DMS79 (cell line): ENCODE measurements at regions not wholly inside any gene's neighbourhood (a gene's known extent, or its start where the extent isn't known, plus 50 kb on each side); places are given as distances from the start of the nearest gene placed in this dataset.
"Not testable (repeated sequence)": the region's sequence is repeated elsewhere in the genome, so short reads cannot be mapped to it uniquely, and the experiment has no call there.

Source experiments
- DNase-seq: peaks from one replicate; lab custom pipeline; 2025; lab: John Stamatoyannopoulos, UW

DNA sequence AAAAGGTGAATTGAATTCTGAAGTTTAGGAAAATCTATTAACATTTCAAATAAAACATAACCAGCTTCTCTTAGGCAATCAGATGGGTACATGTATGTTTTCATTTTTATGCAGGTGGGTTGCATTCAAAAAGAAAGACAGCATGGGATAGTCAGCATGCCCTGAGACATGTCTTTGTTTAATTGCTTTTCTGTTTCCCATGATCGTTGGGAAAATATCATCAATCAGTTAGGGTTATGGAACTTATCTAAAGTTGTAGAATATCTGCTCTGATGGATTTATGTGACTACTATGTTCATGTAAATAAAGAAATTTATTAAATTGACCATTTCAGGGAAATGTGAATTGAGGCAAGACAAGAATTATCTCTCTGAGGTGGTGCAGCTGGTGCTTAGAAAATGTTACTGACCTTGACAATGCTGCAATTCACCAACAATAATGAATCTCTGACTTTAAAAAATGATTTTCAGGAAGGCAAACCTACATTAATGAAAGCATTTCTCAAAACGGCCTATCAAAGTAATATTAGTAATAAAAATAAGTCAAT, 112.7 kb downstream of the RFPL4B start:
- DNase-seq = no peak

DNA sequence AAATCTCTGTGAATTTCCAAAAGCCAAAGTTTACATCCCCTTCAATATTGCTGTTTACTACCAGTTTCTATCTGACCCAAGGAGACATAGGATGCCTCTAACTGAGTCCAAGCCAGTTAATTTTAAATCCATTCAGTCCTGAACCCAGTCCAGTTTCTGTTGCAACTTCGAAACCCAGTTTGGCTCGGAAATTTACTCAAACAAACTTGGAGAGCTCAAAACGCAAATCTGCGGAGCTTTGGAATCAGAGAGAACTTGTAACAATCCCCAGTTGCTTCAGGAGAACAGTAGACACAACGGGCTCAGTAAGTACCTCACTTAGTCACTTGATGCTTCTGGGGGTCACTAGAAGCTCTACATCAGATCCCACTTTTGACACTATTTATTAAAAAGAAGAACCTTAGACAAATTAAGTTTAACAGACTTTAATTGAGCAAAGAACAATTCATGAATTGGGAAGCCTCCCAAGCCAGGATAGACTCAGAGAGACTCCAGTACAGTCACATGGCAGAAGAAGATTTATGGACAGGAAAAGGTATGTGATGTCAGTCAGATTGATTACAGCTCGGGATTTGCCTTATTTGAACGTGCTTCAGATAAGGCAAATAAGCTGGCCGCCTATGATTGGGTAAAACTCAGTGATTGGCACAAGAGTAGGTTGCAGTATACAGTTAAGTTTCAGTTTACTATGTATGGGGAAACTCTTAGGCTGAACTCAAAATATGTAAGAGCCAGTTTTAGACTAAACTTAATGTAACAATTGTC, 118.0 kb downstream of the RFPL4B start:
- DNase-seq = no peak

DNA sequence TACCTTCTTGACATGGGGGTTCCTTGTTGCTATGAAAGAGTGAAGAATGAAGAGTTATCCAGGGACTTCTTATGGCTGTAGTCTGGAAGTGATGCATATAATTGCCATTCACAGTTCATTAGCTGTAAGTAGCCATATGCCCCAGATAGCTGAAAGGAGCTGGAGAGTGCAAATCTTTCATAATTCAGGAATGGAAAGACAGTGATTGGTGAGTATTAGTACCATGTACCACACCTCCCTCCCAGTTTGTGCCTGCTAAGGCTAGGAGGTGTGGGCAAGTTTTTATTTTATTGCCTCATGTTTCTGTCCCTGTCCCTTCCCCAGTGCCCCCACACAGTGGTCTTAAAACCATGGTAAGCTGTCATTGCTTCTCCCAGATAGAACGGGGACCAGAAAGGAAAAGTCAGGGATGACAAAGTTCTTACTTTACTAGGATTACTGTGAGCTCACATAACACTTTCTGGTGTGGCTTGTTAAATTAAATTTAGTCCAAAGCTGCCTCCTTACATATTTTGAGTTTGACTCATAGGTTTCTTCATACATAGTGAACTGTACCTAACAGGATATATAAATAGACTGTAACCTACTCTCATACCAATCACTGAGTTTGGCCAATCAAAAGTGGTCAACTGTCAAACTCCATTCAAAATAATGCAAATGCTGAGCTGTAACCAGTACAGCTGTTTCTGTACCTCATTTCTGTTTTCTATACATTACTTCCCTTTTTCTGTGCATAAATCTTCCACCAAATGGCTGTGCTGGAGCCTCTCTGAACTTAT, 119.4 kb downstream of the RFPL4B start:
- DNase-seq = peak; percentile 30

DNA sequence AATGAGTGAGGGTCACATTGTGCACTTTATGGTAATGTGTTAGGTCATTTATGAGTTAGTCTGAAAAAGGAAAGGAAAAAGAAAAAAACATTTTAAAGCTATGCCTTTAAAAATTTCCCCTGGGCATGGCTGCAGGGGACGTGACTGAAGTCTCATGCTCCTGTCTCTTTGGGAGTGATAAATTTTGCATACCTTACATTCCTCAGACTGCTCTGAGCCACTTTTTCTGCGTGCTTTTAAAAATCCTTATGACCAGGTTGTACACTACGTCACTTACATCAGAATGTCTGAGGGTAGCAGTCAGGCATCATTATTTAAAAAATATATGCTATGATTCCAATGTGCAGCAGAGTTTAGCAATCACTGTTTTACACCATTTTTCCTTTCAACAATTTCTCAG, 121.2 kb downstream of the RFPL4B start:
- DNase-seq = no peak

DNA sequence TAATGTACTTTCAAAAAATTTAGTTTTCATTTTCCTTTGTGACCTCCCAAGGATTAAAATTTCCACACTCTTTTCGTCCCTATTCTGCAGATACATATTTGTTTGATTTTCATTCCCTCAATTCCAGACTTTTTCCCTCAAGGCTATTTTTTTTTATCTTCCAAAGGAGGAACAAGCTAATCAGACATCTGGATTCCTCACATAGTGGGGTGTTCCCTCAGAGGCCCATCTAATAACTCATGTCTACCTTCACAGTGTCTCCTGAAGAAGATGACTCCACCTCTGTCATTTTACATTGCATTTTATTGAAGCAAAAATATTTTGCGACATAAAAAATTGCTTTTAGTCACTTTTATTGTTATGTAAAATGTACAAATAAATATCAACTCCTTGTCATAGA, 122.2 kb downstream of the RFPL4B start:
- no peak for DNase-seq

DNA sequence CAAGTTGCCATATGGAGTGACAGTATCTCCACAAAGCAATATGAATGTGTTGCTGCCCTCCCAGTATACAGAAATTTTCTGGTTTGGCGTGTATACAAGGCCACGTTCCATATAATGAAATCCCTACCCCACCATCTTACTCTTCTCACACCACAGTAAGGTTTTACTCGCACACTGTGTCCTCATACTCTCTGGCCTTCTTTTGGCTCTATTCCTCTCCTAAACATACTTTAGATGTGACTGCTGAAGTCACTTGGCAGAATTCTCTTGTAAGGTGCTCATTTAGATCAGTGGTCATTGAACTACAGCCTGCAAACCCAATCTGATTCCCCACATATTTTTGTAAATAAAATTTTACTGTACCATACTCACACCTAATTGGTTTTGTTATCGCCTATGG, 123.2 kb downstream of the RFPL4B start:
- DNase-seq = no peak

DNA sequence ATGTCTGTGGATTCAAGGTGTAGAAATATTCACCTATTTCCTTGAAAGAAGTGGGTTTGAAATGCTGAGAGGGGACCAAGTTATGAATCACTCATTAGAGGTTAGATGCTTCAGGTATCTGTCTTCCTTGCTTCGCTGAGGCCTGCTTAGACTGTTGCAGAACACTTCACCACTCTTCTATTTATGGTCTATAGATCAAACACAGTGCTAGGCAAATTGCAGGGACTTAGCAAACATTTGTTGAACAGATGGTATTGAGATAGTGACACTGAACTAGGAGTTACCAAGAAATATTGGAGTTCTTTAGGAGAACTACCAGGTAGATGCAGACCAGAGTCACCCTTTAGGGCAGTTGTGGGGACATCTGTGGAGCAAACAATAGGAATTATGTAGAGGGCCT, 123.8 kb downstream of the RFPL4B start:
- DNase-seq = no peak

DNA sequence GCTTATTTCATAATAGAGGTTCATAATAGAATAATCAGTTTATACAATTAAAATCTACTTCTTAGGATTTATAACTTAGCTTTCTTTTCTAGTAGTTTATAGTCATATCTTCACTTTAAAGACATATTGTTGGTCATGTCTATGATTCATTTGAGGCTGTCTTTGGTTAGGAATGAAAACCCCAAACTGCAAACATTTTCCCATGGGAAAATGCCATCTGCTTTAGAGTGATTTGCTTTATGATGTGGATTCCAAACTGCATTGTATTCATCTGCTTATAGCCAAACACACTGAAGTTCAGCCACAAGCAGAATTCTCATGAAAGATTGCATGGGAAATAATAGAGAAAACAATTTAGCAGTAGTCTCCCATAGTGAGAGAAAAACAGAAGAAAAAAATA, 128.0 kb downstream of the RFPL4B start:
- no peak for DNase-seq

DNA sequence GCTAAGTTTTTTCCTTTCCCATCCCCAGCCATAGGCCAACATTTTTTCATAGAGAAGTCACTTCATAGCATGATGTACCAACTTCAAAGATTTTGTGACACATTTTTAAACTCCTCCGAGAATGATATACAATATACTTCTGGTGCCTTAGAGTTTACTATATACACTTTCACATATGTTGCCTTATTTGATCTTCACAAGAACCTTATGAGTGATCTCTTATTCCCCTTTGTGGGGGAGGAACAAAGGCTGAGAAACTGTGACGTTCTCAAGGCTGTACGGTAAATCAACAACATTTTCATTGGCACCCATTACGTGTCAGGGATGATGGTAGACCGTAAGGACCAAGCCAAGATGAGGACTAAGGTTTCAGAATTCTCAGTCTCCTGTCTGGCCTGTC, 130.0 kb downstream of the RFPL4B start:
- no peak for DNase-seq

DNA sequence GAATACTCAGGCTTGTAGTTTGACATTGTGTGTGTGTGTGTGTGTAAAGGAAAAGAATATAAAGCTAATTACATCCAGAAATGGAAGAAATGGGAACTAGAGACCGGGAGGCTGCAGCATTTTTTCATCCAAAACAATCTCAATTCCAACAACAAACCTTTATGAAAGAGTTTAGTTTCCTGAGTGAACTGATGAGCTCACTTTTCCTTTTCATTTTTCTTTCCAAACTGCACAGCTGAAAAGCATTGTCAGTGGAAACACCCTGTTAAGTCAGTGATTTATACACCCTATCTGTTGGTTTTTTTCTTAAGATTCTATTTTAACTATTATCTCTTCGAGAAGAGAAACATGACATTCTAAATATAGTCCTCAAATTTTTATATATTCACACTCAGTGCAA, 130.9 kb downstream of the RFPL4B start:
- DNase-seq = no peak

DNA sequence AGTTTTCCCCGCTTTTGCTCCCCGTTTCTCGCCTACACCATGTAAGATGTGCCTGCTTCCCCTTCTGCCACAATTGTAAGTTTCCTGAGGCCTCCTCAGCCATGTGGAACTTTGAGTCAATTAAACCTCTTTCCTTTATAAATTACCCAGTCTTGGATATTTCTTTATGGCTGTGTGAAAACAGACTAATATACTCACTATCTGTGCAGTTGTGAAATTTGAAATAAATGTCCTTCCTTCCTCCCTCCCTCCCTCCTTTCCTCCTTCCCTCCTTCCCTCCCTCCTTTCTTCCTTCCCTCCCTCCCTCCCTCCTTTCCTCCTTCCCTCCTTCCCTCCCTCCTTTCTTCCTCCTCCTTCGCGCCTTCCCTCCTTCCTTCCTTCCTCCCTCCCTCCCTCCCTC, 132.8 kb downstream of the RFPL4B start:
- DNase-seq = not testable (repeated sequence)

DNA sequence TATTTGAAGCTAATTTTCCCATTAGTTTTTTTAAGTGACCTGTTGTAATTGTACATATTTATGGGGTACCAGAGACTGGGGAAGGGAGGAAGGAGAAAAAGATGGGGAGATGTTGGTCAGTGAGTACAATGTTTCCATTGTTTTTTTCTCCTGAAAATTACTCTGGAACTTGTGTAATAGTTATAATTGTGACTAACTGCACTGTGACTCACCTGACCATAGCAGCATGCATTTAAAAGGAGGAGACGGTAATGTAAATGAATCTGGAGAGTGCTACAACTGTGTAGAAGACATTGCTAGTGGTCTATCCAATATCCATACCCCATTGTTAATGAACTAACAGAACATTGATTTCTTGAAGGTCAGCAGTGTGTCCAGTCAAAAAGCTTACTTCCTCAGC, 133.4 kb downstream of the RFPL4B start:
- no peak for DNase-seq

DNA sequence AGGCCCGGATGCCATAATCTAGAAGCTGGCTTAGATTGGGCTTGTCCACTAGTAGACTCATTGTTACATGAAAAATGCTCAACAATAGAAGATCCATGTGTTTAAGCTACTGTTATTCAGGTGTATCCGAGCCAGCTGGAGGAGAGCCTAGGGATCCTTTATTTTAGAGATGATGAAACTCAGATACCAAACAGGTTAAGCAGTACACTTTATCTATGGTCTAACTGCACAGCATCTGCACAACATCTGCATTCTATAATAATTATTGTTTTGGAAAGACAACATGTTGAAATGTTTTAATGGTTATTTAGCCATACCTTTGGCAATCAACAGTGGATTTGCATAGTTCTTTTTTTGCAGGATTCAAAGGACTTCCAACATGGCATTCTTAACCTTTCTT, 134.1 kb downstream of the RFPL4B start:
- no peak for DNase-seq

DNA sequence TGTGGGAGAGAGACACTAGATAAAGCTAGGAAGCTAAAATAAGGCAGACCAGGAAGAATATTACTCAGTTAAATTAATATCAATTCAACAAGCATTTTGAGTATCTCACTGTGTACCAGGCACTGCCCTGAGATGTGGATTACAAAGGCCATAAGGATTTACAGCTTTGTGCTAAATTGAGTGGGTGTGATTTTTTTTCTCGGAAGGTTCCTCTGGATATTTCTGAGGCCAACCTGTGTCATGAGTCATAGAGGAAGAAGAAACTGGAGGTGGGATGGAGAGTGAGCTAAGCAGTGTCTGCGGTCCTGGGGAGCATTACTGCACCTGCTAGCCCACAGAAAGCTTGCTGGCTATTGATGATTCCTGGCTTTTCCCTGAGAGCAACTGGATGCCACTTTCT, 135.2 kb downstream of the RFPL4B start:
- no peak for DNase-seq

DNA sequence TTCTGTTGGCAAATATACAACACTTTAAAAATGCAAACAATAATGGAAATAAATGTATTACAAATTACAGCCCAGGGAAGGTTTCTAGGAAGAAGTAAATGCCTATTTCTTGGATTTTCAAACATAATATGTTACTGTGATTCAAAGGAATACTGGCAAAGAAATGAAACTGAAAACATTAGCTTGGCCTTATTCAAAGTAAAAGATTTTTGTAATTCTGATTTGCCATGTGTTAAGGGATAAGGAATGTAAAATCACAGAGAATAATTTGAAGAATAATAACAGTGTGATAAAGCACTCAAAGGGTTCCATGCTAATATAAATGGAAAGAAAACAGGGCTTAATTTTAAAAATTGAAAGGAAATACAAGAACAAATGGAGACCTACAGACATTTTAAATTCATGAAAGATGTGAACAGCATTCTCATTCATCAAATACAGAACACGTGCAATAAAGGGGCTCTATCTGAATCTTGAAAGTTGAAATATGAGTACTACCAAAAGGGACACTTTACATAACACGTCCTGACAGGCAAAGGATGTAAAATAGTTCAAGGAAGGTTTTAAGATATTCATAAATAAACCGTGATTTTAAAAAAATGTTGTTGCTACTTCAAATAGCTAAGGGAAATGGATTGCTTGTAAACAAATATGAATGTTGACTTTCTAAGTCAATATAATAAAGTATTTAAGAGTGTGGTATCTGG, 138.1 kb downstream of the RFPL4B start:
- DNase-seq = no peak

DNA sequence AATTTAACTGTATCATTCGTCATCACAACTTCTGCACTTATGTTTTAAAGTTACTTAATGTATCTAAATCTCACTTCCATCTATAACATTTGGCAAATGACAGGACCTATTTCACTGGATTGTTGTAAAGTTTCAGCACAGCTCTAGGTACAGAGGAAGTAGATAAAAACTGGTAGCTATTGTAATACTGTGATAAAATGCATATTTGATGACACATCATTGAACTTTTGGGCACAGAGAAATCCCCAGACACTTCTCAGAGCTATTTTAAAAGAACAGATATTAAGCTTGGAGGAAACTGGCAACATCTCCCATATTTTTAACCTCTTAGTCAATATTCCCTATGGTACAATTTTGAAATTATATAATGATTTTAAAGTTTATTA, 138.7 kb downstream of the RFPL4B start:
- no peak for DNase-seq

DNA sequence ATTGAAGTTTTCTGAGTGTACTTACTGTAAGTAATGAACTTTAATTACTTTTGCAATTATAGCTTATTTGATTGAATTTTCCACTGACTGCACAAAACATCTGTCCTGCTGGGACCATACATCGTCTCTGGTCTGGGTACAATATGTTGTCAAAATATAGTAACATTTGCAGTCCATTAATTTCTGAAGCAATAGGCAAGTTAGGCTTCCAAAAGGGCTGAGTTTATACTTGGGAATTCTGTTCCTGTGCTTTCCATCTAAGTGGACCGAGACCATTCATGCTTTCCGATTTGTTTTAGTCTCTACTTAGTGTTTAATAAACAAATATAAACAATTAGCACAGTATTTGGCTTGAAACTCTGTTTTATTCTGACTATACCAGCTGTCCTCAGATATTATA, 139.3 kb downstream of the RFPL4B start:
- DNase-seq = no peak

DNA sequence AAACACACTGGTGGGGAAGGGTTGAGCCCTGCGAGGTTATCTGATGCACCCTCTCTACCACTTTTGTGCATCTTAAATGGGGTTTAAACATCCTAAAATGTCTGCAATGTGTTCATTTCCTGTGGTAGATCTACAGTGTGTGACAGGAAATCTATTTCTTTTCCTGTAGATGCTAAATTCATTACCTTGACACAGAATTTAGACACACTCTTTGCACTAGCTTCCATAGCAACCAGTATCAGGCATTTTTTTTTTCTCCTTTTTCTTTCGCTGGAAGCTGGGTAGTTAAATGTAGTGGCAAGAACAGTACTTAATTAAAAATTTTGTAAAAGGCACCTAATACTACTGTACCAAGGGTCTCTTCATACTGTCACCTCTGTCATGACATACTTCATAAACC, 141.1 kb downstream of the RFPL4B start:
- DNase-seq = peak; percentile 21

DNA sequence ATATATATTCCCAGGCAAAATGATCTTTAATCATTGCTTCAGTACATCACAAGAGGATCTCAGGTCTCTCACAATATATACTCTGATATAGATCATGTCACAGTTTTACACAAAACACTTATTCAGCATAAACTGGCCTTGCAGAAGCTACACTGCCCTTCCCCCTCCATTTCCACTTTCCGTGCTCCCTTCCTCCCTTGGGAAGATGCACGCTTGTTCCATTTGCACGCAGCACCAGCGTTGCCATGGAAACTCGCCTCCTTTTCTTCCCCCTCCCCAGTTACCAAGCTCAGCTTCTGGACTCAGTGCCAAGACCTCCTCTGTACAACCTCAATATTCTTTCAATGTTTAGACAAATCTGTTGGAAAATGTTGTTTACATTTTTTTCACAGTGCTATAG, 154.6 kb downstream of the RFPL4B start:
- peak; percentile 5 for DNase-seq

DNA sequence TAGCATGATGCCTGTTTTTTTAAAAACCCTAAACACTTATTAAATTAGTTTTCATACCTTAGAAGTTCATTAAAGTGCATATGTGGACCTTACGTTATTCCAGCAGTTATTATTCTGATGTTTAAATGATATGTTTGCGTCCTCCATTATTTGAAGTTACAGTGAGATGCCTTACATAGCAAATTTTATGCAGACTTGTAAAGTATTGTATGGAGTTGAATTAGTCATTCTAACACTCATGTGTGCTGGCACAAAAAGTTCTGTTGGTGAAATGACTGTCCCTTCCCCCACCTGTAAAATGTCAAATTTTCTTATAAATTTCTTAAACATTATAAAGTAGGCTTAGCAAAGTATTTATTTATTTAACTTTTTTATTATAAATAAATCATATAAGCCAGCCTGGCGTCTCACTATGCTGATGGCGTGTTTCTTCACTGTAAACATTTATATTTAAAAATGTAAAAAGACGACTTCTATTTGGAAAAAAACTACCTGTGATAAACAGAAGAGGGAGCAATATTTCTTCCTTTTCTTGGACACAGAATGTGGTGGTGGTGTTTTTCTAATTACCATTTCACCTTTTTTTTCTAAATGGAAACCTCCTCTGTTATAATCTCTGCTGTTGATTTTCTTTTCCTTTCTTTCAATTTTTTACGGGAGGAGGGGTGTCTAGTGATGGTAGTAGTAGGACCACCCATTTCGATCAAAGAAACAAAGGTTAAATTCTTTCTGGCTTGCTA, 155.4 kb downstream of the RFPL4B start:
- DNase-seq = no peak

DNA sequence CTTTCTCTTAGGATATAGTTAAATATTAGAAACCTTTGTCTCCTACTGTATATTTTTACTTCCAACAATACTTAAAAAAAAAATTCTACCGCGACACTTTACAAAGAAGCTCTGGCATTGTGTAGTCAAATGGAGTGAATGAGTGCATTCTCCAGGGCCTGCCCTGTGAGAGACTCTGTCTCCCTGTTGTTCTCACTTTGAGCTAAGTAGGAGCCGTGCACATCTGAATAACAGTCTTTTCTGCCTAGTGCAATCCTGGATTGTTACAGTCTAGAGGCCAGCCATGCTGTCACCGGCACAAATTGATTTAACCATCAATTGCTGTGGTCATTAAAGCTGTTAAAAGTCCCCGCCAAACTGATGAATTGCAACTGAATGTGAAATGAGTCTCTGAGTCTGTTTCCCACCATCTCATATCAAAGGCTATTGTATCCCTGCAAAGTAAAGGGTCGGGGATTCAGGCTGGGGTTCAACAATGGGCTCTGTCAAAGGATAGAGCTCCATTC, 156.0 kb downstream of the RFPL4B start:
- DNase-seq = no peak

DNA sequence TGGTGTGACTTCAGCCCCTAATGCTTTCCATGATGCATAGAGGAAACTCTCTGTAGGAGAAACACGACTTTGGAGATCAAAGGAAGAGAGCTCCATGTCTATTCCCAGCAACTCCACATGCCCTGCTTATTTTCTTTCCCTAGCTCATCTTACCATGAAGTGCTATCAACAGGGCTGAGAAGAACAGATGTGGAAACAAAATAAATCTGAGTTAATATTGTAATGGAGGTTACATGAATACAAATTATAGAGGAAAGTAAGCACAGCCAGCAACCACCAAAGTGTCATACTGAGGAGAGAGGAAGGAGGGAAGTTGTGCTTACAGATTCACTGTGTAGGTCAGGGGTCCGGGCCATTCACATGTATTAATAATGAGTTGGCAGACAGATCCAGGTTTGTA, 157.5 kb downstream of the RFPL4B start:
- no peak for DNase-seq
